ELR (cell line): ENCODE measurements at regions not wholly inside any gene's neighbourhood (a gene's known extent, or its start where the extent isn't known, plus 50 kb on each side); places are given as distances from the start of the nearest gene placed in this dataset.

Experiments used
- DNase-seq: peaks from one replicate; pipeline ENCODE4 v3.0.0-alpha.2; 2015; ENCODE audit warnings: low read depth

- DNase-seq = no peak
Measured at GRCh38 chr22:27571463-27572277, 229.9 kb downstream of the MN1 start.

- DNase-seq = no peak
Measured at GRCh38 chr22:27572278-27572666, 229.3 kb downstream of the MN1 start.

GRCh38 chr22:27573280-27574001 lies 228.1 kb downstream of the MN1 start:
- DNase-seq = no peak

GRCh38 chr22:27574002-27574366 lies 227.6 kb downstream of the MN1 start:
- DNase-seq = no peak

GRCh38 chr22:27574651-27575050 lies 226.9 kb downstream of the MN1 start:
- no peak for DNase-seq

- DNase-seq = no peak
Measured at GRCh38 chr22:27575348-27575747, 226.2 kb downstream of the MN1 start.

- DNase-seq = no peak
Measured at GRCh38 chr22:27576413-27576812, 225.1 kb downstream of the MN1 start.

GRCh38 chr22:27576815-27577573 lies 224.6 kb downstream of the MN1 start:
- DNase-seq = no peak

GRCh38 chr22:27577574-27577969 lies 224.0 kb downstream of the MN1 start:
- no peak for DNase-seq

GRCh38 chr22:27578937-27579617 lies 222.5 kb downstream of the MN1 start:
- no peak for DNase-seq

- peak; percentile 34 for DNase-seq
Measured at GRCh38 chr22:27580311-27580897, 221.2 kb downstream of the MN1 start.

- no peak for DNase-seq
Measured at GRCh38 chr22:27581236-27581635, 220.3 kb downstream of the MN1 start.

- no peak for DNase-seq
Measured at GRCh38 chr22:27581688-27582087, 219.9 kb downstream of the MN1 start.

GRCh38 chr22:27583856-27584255 lies 217.7 kb downstream of the MN1 start:
- DNase-seq = no peak

- peak; percentile 69 for DNase-seq
Measured at GRCh38 chr22:27585141-27585540, 216.4 kb downstream of the MN1 start.

GRCh38 chr22:27588268-27588667 lies 213.3 kb downstream of the MN1 start:
- no peak for DNase-seq

GRCh38 chr22:27588915-27589314 lies 212.6 kb downstream of the MN1 start:
- DNase-seq = no peak

GRCh38 chr22:27591060-27591459 lies 210.5 kb downstream of the MN1 start:
- DNase-seq = no peak

GRCh38 chr22:27593378-27593777 lies 208.2 kb downstream of the MN1 start:
- DNase-seq = no peak

- no peak for DNase-seq
Measured at GRCh38 chr22:27594020-27594419, 207.5 kb downstream of the MN1 start.

- no peak for DNase-seq
Measured at GRCh38 chr22:27594474-27595134, 207.0 kb downstream of the MN1 start.
